Uterus (tissue), 3 donors: ENCODE measurements at regions not wholly inside any gene's neighbourhood (a gene's known extent, or its start where the extent isn't known, plus 50 kb on each side); places are given as distances from the start of the nearest gene placed in this dataset.

ENCODE experiments used
- DNase-seq, 2 donors: peaks; one replicate each; pipeline ENCODE4 v3.0.0-alpha.2; 2019 to 2020
- H3K27ac ChIP-seq, 2 donors: fragments of 200-600 bp; sonication (generic); 1 replicate in 1 of 2; 2 replicates in 1 of 2; pipeline ENCODE4 v1.5.1; 2016 to 2018
- H3K27me3 ChIP-seq, 2 donors: fragments of 200-600 bp; sonication (generic); one replicate each; pipeline ENCODE4 v1.5.1; 2018 to 2019; ENCODE audit warnings: control low read depth in 1 of 2
- H3K36me3 ChIP-seq, 2 donors: fragments of 200-600 bp; sonication (generic); one replicate each; pipeline ENCODE4 v1.5.1; 2019; ENCODE audit warnings: control low read depth in 1 of 2
- H3K4me1 ChIP-seq, 2 donors: fragments of 200-600 bp; sonication (generic); one replicate each; pipeline ENCODE4 v1.5.1; 2018 to 2019; ENCODE audit warnings: control low read depth in 1 of 2
- H3K4me3 ChIP-seq, 2 donors: fragments of 200-600 bp; sonication (generic); 1 replicate in 1 of 2; 2 replicates in 1 of 2; pipeline ENCODE4 v1.5.1; 2018 to 2019; ENCODE audit warnings: mild to moderate bottlenecking in 1 of 2
- H3K9me3 ChIP-seq, 2 donors: fragments of 200-600 bp; sonication (generic); one replicate each; pipeline ENCODE4 v1.5.1; 2019; ENCODE audit warnings: control low read depth in 1 of 2
- POLR2A ChIP-seq, 2 donors: fragments of 450-650 bp; IDR thresholded peaks; one replicate each; pipeline ENCODE4 v1.6.1; 2016; ENCODE audit warnings: antibody characterized with exemption in 2 of 2, mild to moderate bottlenecking in 1 of 2, moderate library complexity in 1 of 2
- intact Hi-C: fragments of 100-400 bp; cut with DNase I; formaldehyde crosslinking; loops from one replicate; pipeline ENCODE4 v1.15.1; 2023; ENCODE audit warnings: low total_unique reads
- TF ChIP-seq, protein P1 (sequence below), 4 experiments: fragments of 200-600 bp in 2 of 4; fragments of 450-650 bp in 2 of 4; sonication (generic) in 2 of 4; IDR thresholded peaks; one replicate each; pipeline ENCODE4 v1.5.1; 2016 to 2019; ENCODE audit warnings: antibody characterized with exemption in 4 of 4, mild to moderate bottlenecking in 2 of 4, moderate library complexity in 1 of 4
- donor health status: DM: yes; HTN: yes; CAD: no.

DNA sequence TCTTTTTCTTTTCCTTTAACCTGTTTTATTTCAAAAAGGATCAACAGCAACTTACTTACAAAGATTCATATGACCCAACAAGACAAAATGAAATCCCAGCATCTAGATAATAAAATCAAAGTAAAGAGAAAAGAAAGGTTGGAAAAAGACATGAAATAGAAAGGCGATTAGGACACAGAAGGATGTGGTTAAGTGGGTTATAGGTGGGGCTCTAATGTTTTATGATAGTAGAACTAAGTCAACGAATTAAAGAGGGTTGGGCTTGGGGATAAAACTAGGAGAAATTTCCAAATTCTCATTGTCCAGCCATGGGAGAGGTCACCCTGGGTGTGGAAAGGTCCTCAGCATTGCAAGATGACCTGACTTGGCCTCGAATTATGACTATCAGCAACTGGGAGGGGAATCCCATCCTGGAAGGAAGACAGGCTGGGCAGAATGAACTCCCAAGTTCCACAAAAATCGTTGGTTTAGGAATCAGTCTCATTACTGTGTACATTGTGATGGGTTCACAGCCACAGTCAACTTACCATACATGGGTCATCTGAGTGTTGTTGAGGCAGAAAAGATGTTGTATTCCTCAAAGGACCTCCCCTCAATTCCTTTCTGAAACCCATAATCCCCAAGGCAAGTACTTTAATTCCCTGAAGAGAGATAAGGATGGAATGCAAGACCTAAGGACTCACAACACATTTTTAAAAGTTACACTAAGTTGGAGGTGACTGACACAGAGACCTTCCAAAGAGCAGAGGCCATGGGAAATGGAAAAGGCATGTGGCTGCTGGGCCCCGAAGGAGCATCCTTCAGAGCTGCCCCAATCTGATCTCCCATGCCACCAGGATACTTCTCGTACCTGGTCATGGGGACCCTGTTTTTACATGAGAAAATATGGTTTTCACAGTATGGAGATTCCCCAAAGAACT, 167.6 kb downstream of the UXS1 start:
- TF ChIP-seq, protein P1, sequence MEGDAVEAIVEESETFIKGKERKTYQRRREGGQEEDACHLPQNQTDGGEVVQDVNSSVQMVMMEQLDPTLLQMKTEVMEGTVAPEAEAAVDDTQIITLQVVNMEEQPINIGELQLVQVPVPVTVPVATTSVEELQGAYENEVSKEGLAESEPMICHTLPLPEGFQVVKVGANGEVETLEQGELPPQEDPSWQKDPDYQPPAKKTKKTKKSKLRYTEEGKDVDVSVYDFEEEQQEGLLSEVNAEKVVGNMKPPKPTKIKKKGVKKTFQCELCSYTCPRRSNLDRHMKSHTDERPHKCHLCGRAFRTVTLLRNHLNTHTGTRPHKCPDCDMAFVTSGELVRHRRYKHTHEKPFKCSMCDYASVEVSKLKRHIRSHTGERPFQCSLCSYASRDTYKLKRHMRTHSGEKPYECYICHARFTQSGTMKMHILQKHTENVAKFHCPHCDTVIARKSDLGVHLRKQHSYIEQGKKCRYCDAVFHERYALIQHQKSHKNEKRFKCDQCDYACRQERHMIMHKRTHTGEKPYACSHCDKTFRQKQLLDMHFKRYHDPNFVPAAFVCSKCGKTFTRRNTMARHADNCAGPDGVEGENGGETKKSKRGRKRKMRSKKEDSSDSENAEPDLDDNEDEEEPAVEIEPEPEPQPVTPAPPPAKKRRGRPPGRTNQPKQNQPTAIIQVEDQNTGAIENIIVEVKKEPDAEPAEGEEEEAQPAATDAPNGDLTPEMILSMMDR (IDR thresholded peaks at IDR 0.05), result no peak
- no peak for TF ChIP-seq POLR2A (IDR thresholded peaks at IDR 0.05)
- intact Hi-C loops, result no loop called here
- Histone ChIP-seq H3K27ac (no peak overlapping the region), H3K36me3 (no peaks in the 10 kb centered on the region), H3K27me3 (no peaks in the 10 kb centered on the region), H3K9me3 (no peaks in the 10 kb centered on the region), H3K4me1 (peaks cover 0 to 11% of the 10 kb centered on the region in 2 donors), H3K4me3 (no peak overlapping the region)
- no peak for DNase-seq

DNA sequence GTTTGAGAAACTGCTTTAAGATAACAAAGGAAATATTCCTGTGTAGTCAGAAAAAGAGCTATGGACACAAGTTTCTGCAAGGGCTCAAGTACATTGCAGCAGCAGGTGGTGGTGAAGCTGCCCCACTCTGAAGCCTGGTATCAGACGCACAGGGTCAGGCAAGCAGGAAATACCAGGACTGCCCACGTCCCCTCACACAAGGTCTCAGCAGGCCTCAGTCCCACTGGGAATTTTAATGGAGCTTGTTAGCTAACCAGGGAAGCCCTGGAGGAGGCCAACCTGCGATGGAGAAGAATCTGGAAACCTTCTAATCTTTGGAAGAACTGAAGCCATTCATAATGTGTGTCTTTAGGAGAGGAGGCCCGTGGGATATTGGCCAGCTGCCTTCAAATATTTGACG, 168.3 kb downstream of the UXS1 start:
- Histone ChIP-seq H3K4me1 (peaks cover 2 to 9% of the 10 kb centered on the region in 2 donors), H3K36me3 (no peaks in the 10 kb centered on the region), H3K27ac (no peak overlapping the region), H3K4me3 (no peak overlapping the region), H3K9me3 (no peaks in the 10 kb centered on the region), H3K27me3 (no peaks in the 10 kb centered on the region)
- DNase-seq, result no peak
- intact Hi-C loops, result no loop called here
- TF ChIP-seq POLR2A (IDR thresholded peaks at IDR 0.05), result no peak

- no peak for TF ChIP-seq POLR2A (IDR thresholded peaks at IDR 0.05)
- TF ChIP-seq, protein P1 (IDR thresholded peaks at IDR 0.05), result no peak
- Histone ChIP-seq H3K27ac (peak overlapping the region in 1 of 2 donors; percentile 60), H3K4me3 (no peak overlapping the region), H3K36me3 (no peaks in the 10 kb centered on the region), H3K9me3 (no peaks in the 10 kb centered on the region), H3K27me3 (no peaks in the 10 kb centered on the region), H3K4me1 (peaks cover 6 to 7% of the 10 kb centered on the region in 2 donors)
- no peak for DNase-seq
- intact Hi-C loops, result no loop called here
These were observed 172.5 kb downstream of the UXS1 start for GRCh38 chr2:106021662-106022028.

- intact Hi-C loops, result no loop called here
- Histone ChIP-seq H3K27me3 (no peaks in the 10 kb centered on the region), H3K4me1 (peaks cover 6 to 7% of the 10 kb centered on the region in 2 donors), H3K27ac (peak overlapping the region; percentile 60 to 71), H3K4me3 (no peak overlapping the region), H3K36me3 (no peaks in the 10 kb centered on the region), H3K9me3 (no peaks in the 10 kb centered on the region)
- TF ChIP-seq, protein P1 (IDR thresholded peaks at IDR 0.05), result no peak
- no peak for TF ChIP-seq POLR2A (IDR thresholded peaks at IDR 0.05)
- DNase-seq, result peak; percentile 39 to 44
These were observed 173.1 kb downstream of the UXS1 start for GRCh38 chr2:106020821-106021661.

DNA sequence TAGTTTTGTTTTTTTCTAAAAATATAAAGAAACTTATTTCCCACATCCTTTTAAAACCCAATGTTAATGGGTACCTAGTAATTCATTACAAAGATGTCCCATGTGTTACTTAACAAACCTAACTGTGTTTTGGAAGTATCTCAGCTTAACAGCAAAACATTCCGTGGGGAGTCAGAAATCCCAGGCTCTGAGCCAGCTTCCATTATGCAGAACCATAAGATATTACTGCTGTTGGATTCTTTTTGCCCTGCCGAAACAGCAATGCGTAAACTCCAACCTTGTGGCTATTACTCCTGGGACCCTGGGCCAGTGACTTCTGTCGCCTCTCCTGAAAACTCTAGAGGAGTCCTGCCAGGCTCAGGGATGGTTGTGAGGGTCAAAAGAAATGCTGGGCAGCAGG, 174.1 kb downstream of the UXS1 start:
- DNase-seq, result peak; percentile 25 to 42
- no peaks in the 10 kb centered on the region for H3K36me3 ChIP-seq
- peaks cover 6 to 7% of the 10 kb centered on the region in 2 donors for H3K4me1 ChIP-seq
- no peak overlapping the region for H3K4me3 ChIP-seq
- peak overlapping the region; percentile 36 to 39 for H3K27ac ChIP-seq
- H3K9me3 ChIP-seq, result no peaks in the 10 kb centered on the region
- H3K27me3 ChIP-seq, result no peaks in the 10 kb centered on the region
- no peak for TF ChIP-seq POLR2A (IDR thresholded peaks at IDR 0.05)
- TF ChIP-seq, protein P1 (IDR thresholded peaks at IDR 0.05), result no peak
- intact Hi-C loops, result no loop called here
